ENCODE measurements at regions not wholly inside any gene's neighbourhood (a gene's known extent, or its start where the extent isn't known, plus 50 kb on each side); places are given as distances from the start of the nearest gene placed in this dataset.

- DNase-seq: no peak
These were observed 128.5 kb upstream of the RRP15 start for GRCh38 chr1:218156595-218156994.

DNA sequence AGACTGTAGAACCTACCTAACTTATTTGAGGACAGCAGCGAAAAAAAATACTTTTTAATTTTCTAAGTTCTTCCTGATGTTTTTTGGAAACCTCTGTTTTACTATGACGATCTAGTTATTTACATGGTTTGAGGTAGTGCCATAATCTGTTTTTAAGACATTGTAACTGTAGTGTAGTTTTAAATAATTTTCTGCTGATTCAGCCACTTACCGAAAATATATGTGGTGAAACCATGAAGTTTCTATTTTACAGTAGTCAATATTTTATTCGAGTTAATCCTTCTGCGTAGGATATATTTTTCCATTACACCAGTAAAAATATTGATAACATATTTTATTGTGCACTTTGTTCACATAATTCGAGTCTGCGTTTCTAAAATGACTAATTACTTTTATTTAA, 121.7 kb upstream of the RRP15 start:
- no peak for DNase-seq

DNA sequence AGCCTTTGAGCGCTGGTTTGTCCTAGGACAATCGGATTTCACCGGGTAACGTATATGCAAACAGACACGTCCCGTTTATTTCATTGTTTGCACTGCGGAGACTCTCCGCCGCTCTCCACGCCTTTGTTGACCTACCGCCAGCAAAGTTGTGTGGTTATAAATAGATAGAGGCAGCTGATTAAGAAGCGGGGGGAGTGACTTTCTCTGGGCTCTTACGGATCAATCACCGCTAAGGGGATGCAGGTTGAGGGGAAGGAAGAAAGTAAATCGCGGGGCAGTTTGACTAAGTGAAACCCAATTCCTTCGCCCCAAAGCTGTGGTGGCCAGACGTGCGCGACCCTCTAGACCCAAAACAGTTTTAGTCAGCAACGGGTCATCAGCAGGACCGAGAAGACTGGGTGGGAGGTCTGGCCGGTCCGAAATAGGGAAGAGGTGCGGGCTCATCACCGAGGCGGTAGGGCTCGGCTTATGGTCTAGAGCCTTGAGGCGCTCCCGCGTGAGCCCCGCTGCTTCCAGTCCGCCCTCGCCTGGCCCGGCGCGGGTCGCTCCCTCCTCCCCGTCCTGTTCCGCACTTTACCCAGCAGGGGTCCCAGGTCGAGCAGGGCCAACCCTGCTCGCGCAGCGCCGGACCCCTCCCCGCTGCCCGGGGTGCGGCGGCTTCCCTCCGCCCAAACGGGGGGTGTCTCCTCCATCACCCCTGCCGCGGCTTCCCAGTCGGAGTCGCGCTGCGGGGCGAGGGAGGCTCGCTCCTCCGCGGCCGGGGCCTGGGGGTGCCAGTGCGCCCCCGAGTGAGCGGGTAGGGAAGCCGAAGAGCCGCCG, 120.8 kb upstream of the RRP15 start:
- DNase-seq: peak; percentile 40

GRCh38 chr1:218164930-218165700, 120.0 kb upstream of the RRP15 start:
- DNase-seq: peak; percentile 6

DNA sequence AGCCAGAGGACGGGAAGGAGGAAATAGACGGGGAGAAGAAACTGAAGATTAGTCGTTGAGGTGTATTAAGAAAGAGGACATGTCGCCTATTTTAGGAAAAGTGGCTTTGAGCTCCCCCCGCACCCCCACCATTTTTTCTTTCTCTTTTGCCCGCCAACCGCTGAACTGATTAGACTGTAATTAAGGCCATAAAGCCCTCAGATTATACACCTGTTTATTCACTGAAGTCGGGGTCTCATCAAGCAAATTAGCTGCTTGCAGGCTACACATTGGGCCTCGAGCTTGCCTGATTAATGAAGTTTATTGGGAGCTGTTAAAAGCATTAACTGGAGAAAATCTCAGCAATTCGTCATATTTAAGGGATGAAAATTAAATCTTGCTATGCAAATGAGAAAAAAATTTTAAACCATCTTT, 119.4 kb upstream of the RRP15 start:
- DNase-seq: peak; percentile 5

GRCh38 chr1:218166268-218166945, 118.7 kb upstream of the RRP15 start:
- no peak for DNase-seq

GRCh38 chr1:218171302-218171893, 113.7 kb upstream of the RRP15 start:
- DNase-seq: peak; percentile 59

- DNase-seq: no peak
These were observed 102.6 kb upstream of the RRP15 start for GRCh38 chr1:218182455-218182854.

- DNase-seq: no peak
These were observed 84.1 kb upstream of the RRP15 start for GRCh38 chr1:218200979-218201378.

DNA sequence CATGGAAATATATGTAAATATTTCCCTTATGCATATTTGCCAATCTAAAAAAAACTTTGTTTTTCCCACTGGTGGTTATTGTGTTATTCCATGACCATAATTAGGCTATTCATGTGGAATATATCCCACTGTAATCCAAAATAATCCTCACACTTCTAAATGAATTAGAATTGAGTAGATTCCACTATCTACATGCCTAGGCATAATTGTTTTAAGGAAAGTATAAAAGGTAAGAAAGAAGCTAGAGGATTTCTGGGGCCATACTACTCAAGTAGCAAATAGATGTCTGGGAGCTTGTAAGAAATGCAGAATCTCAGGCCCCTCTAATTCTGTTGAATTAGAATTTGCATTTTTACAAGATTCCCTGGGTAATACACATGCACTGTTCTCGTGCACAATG, 83.5 kb upstream of the RRP15 start:
- no peak for DNase-seq

DNA sequence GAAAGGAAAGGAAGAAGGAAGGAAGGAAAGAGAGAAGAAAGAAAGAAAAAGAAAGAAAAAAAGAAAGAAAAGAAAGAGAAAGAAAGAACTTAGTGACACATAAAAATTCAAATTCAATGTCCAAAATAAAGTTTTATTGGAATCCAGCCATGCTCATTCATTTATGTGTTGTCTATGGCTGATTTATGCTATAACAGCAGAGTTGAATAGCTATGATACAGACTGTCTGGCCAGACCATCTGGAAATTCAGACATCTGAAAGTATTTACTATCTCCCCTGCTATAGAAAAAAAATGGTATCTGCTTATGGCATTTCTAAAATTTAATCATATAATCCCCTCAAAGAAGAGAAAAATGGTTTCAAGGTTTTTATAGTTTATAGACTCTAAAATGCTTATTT, 79.4 kb upstream of the RRP15 start:
- no peak for DNase-seq

DNA sequence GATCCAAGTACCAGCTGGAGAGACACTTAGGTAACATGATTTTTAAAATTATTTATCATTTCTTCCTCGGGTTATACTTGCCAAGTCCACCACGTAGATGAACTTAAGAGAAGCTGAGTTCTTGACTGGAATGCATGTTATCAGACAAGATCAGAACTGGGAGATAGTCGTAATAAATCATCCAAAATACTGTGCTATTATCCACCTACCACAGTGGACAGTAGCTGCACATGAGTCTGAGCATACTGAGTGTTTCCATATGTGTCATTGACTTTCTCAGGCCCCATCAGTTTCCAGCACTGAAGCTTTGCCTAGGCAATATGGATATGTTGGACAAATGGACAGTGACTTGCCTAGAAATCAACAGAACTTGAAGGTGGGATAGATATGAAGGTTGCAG, 77.9 kb upstream of the RRP15 start:
- no peak for DNase-seq

DNA sequence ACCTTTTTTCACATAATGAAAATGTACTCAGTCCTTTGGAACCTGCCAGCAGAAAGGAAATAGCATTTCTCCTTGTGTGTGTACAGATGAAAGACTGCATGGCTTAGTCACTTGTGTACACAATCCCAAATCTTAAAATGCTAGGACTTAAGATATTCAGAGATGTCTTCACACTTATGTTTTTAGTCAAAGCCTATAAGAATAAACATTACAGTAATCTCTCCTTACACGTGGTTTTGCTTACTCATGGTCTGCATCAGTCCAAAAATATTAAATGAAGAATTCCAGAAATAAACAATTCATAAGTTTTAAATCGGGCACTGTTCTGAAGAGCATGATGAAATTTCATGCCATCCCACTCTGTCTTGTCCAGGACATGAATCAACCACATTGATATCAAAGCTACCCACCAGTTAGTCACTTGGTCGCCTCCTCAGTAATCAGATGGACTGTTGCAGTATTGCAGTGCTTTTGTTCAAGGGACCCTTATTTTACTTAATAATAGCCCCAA, 75.7 kb upstream of the RRP15 start:
- no peak for DNase-seq

DNA sequence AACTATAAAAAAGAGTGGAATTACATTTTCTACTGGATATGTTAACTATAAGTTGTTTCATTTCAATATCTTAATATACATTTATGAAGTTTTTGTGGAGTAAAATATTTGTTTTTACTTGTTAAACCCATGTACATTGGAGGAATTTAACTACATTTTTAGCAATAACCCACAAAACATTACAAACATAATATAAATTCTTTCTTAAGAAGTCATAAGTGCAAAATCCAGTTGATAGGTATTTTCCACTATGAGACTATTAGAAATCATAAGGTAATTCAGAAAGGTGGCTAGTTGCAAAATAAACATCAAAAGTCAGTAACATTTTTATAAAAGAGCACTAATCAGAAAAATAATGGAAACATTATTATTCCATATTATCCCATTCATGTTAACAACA, 73.9 kb upstream of the RRP15 start:
- DNase-seq: no peak

DNA sequence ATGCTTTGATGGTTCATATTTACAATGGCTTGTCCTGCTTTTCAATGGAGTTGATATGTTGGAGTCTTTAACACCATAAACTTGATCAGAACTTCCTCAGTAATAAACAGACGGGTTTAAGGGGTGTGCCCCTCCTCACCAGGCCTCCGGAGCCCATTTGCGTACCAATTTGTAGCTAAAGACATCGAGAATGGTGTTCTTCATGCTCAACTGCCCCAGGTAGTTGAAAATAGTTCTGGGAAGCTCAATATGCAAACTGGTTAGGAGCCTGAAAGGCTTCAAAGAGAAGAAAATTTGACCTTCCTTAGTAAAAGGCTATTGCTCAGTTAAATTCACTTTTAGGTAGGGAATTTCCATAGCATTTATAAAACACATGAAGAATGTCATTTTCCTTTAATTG, 68.1 kb upstream of the RRP15 start:
- DNase-seq: no peak

GRCh38 chr1:218219460-218219859, 65.6 kb upstream of the RRP15 start:
- DNase-seq: no peak

DNA sequence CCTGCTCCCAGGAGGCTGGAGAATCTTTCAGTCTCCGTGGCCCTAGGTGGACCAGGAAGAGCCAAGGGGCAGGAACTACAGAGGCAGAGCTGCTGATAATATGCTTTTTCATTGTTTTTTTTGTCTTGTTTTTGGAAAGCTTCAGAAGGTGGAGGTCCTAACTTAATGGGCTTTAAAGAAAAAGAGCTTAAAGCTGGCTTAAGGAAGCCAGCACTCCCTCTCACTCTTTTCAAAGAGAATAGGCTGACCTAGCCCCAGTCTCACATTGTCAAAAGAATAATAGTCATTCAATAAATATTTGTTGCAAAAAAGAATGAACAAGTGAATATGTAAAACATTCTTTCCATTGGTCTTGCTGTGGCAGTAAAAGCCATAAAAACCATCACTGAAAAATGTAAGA, 61.0 kb upstream of the RRP15 start:
- no peak for DNase-seq

- no peak for DNase-seq
These were observed 59.1 kb upstream of the RRP15 start for GRCh38 chr1:218226005-218226404.

All from dermis blood vessel endothelial cell (primary cell).